Glomerular endothelial cell (primary cell): ENCODE measurements at regions not wholly inside any gene's neighbourhood (a gene's known extent, or its start where the extent isn't known, plus 50 kb on each side); places are given as distances from the start of the nearest gene placed in this dataset.

ENCODE experiments used
- DNase-seq: peaks from one replicate; pipeline ENCODE4 v3.0.0-alpha.2; 2011; ENCODE audit warnings: low read depth, low spot score; ENCODE audit errors: extremely low read depth

- DNase-seq: no peak
Measured at GRCh38 chr15:68518785-68519430, 59.9 kb upstream of the CORO2B start.

- DNase-seq: no peak
Measured at GRCh38 chr15:68524753-68525584, 53.8 kb upstream of the CORO2B start.

GRCh38 chr15:68525815-68526214 is 53.0 kb upstream of the CORO2B start:
- DNase-seq: no peak

- DNase-seq: no peak
Measured at GRCh38 chr15:68526269-68526668, 52.5 kb upstream of the CORO2B start.

- no peak for DNase-seq
Measured at GRCh38 chr15:68526784-68527183, 52.0 kb upstream of the CORO2B start.

GRCh38 chr15:68528626-68529290 is 50.0 kb upstream of the CORO2B start:
- peak; percentile 33 for DNase-seq
